ENCODE measurements at regions not wholly inside any gene's neighbourhood (a gene's known extent, or its start where the extent isn't known, plus 50 kb on each side); places are given as distances from the start of the nearest gene placed in this dataset.

- no peak for TF ChIP-seq ZC3H10 (CRISPR knock-in tag; IDR thresholded peaks at IDR 0.05)
These were observed 526.1 kb downstream of the TLR4 start (continued) for GRCh38 chr9:118230329-118230728.

- TF ChIP-seq ISL1 (CRISPR knock-in tag; IDR thresholded peaks at IDR 0.05) = no peak
- TF ChIP-seq, protein P1, sequence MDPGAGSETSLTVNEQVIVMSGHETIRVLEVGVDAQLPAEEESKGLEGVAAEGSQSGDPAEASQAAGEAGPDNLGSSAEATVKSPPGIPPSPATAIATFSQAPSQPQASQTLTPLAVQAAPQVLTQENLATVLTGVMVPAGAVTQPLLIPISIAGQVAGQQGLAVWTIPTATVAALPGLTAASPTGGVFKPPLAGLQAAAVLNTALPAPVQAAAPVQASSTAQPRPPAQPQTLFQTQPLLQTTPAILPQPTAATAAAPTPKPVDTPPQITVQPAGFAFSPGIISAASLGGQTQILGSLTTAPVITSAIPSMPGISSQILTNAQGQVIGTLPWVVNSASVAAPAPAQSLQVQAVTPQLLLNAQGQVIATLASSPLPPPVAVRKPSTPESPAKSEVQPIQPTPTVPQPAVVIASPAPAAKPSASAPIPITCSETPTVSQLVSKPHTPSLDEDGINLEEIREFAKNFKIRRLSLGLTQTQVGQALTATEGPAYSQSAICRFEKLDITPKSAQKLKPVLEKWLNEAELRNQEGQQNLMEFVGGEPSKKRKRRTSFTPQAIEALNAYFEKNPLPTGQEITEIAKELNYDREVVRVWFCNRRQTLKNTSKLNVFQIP (CRISPR knock-in tag; IDR thresholded peaks at IDR 0.05; ENCODE audit: borderline replicate concordance, low read depth) = no peak
- no peak for TF ChIP-seq ZNF8 (CRISPR knock-in tag; IDR thresholded peaks at IDR 0.05)
- TF ChIP-seq ARNTL (CRISPR knock-in tag; IDR thresholded peaks at IDR 0.05; ENCODE audit: borderline replicate concordance, low read depth) = no peak
- TF ChIP-seq ZFP3 (CRISPR knock-in tag; IDR thresholded peaks at IDR 0.05) = no peak
- no peak for TF ChIP-seq OSR1 (CRISPR knock-in tag; IDR thresholded peaks at IDR 0.05)
- no peak for TF ChIP-seq TOX (CRISPR knock-in tag; IDR thresholded peaks at IDR 0.05; ENCODE audit: borderline replicate concordance)
- TF ChIP-seq ZFP30 (CRISPR knock-in tag; IDR thresholded peaks at IDR 0.05) = no peak
- no peak for TF ChIP-seq ESRRG (CRISPR knock-in tag; IDR thresholded peaks at IDR 0.05)
- no peak for TF ChIP-seq ZNF70 (CRISPR knock-in tag; IDR thresholded peaks at IDR 0.05)
- no peak for TF ChIP-seq CSDC2 (CRISPR knock-in tag; IDR thresholded peaks at IDR 0.05)
- TF ChIP-seq, protein P2, sequence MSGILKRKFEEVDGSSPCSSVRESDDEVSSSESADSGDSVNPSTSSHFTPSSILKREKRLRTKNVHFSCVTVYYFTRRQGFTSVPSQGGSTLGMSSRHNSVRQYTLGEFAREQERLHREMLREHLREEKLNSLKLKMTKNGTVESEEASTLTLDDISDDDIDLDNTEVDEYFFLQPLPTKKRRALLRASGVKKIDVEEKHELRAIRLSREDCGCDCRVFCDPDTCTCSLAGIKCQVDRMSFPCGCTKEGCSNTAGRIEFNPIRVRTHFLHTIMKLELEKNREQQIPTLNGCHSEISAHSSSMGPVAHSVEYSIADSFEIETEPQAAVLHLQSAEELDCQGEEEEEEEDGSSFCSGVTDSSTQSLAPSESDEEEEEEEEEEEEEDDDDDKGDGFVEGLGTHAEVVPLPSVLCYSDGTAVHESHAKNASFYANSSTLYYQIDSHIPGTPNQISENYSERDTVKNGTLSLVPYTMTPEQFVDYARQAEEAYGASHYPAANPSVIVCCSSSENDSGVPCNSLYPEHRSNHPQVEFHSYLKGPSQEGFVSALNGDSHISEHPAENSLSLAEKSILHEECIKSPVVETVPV (CRISPR knock-in tag; IDR thresholded peaks at IDR 0.05) = no peak
- TF ChIP-seq ZC3H10 (CRISPR knock-in tag; IDR thresholded peaks at IDR 0.05) = no peak
- TF ChIP-seq TSHZ2 (CRISPR knock-in tag; IDR thresholded peaks at IDR 0.05) = no peak
- TF ChIP-seq ZNF565 (CRISPR knock-in tag; conservative IDR thresholded peaks at IDR 0.05; ENCODE audit: low read depth) = no peak
- TF ChIP-seq GLIS3 (CRISPR knock-in tag; IDR thresholded peaks at IDR 0.05) = no peak
- TF ChIP-seq, protein P3, sequence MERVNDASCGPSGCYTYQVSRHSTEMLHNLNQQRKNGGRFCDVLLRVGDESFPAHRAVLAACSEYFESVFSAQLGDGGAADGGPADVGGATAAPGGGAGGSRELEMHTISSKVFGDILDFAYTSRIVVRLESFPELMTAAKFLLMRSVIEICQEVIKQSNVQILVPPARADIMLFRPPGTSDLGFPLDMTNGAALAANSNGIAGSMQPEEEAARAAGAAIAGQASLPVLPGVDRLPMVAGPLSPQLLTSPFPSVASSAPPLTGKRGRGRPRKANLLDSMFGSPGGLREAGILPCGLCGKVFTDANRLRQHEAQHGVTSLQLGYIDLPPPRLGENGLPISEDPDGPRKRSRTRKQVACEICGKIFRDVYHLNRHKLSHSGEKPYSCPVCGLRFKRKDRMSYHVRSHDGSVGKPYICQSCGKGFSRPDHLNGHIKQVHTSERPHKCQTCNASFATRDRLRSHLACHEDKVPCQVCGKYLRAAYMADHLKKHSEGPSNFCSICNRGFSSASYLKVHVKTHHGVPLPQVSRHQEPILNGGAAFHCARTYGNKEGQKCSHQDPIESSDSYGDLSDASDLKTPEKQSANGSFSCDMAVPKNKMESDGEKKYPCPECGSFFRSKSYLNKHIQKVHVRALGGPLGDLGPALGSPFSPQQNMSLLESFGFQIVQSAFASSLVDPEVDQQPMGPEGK (CRISPR knock-in tag; IDR thresholded peaks at IDR 0.05; ENCODE audit: borderline replicate concordance) = no peak
- no peak for TF ChIP-seq TCF4 (CRISPR knock-in tag; IDR thresholded peaks at IDR 0.05; ENCODE audit: borderline replicate concordance)
- ATAC-seq = no peak
These were observed 532.4 kb downstream of the TLR4 start for GRCh38 chr9:118236625-118237024.

DNA sequence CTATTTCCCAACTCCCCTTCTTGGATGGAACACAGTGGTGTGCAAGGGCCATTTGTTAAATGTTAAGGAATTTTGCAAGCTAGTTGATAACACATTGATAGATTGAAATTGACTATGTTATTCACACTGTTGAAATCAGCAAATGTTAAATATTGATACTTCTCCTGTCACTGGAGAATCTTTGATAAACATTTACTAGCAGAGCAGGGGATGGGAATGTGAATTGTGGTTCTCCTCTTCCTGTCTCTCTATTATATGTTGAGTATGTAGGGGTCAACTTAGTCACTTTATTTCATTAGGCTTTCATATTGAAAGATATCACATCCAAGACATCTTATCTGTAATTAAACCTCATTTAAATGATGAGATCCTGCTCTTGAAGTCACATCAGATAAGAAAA is 533.9 kb downstream of the TLR4 start:
- no peak for ATAC-seq
- TF ChIP-seq ZNF565 (CRISPR knock-in tag; conservative IDR thresholded peaks at IDR 0.05; ENCODE audit: low read depth) (no peak), GLIS3 (CRISPR knock-in tag; IDR thresholded peaks at IDR 0.05) (no peak), SNAI2 (CRISPR knock-in tag; IDR thresholded peaks at IDR 0.05) (no peak), TOX (CRISPR knock-in tag; IDR thresholded peaks at IDR 0.05; ENCODE audit: borderline replicate concordance) (no peak), TCF4 (CRISPR knock-in tag; IDR thresholded peaks at IDR 0.05; ENCODE audit: borderline replicate concordance) (no peak), ISL1 (CRISPR knock-in tag; IDR thresholded peaks at IDR 0.05) (no peak), RARB (CRISPR knock-in tag; IDR thresholded peaks at IDR 0.05) (no peak), OSR1 (CRISPR knock-in tag; IDR thresholded peaks at IDR 0.05) (no peak), ZNF70 (CRISPR knock-in tag; IDR thresholded peaks at IDR 0.05) (no peak)
- TF ChIP-seq, protein P1 (CRISPR knock-in tag; IDR thresholded peaks at IDR 0.05; ENCODE audit: borderline replicate concordance, low read depth) = no peak
